H9 (cell line): ENCODE measurements at regions not wholly inside any gene's neighbourhood (a gene's known extent, or its start where the extent isn't known, plus 50 kb on each side); places are given as distances from the start of the nearest gene placed in this dataset.

Source experiments
- DNase-seq: peaks from one replicate; pipeline ENCODE4 v3.0.0-alpha.2; 2017
- H2AFZ ChIP-seq: one replicate; pipeline ENCODE4 v1.6.1; 2013; ENCODE audit warnings: mild to moderate bottlenecking, low read length, control low read depth, moderate library complexity
- H2AK5ac ChIP-seq: 2 replicates; pipeline ENCODE4 v1.6.1; 2013; ENCODE audit warnings: low read length, control low read depth, mixed read lengths; ENCODE audit not compliant: insufficient read length
- H2BK120ac ChIP-seq: one replicate; pipeline ENCODE4 v1.6.1; 2013; ENCODE audit warnings: low read depth, mild to moderate bottlenecking, low read length, control low read depth, inconsistent platforms; ENCODE audit not compliant: poor library complexity, severe bottlenecking
- H2BK12ac ChIP-seq: 2 replicates; pipeline ENCODE4 v1.6.1; 2013; ENCODE audit warnings: low read length, control low read depth, mixed read lengths, low read depth; ENCODE audit not compliant: insufficient read length
- H2BK15ac ChIP-seq: 2 replicates; pipeline ENCODE4 v1.6.1; 2013; ENCODE audit warnings: low read depth, low read length, control low read depth
- H2BK20ac ChIP-seq: one replicate; pipeline ENCODE4 v1.6.1; 2013; ENCODE audit warnings: low read depth, mild to moderate bottlenecking, low read length, control low read depth, inconsistent platforms; ENCODE audit not compliant: poor library complexity, severe bottlenecking
- H2BK5ac ChIP-seq: 2 replicates; pipeline ENCODE4 v1.6.1; 2013; ENCODE audit warnings: low read length, control low read depth, mixed read lengths; ENCODE audit not compliant: insufficient read length
- H3K14ac ChIP-seq: 2 replicates; pipeline ENCODE4 v1.6.1; 2013; ENCODE audit warnings: low read length, control low read depth; ENCODE audit not compliant: insufficient read depth
- H3K18ac ChIP-seq: 2 replicates; pipeline ENCODE4 v1.6.1; 2013; ENCODE audit warnings: low read depth, mild to moderate bottlenecking, mixed read lengths, low read length, control low read depth; ENCODE audit not compliant: insufficient read length
- H3K23ac ChIP-seq: 2 replicates; pipeline ENCODE4 v1.6.1; 2013; ENCODE audit warnings: low read length, control low read depth, mixed read lengths, low read depth; ENCODE audit not compliant: insufficient read length
- H3K23me2 ChIP-seq: 2 replicates; pipeline ENCODE4 v1.6.1; 2013; ENCODE audit warnings: low read depth, mild to moderate bottlenecking, mixed read lengths, low read length, control low read depth; ENCODE audit not compliant: insufficient read length, poor library complexity, severe bottlenecking
- H3K27ac ChIP-seq: 2 replicates; pipeline ENCODE4 v1.5.1; 2013; ENCODE audit warnings: low read length, control low read depth, mixed read lengths, low read depth; ENCODE audit not compliant: insufficient read length
- H3K27me3 ChIP-seq: 2 replicates; pipeline ENCODE4 v1.6.1; 2013; ENCODE audit warnings: low read length, control low read depth, inconsistent platforms; ENCODE audit not compliant: insufficient read depth
- H3K4ac ChIP-seq: 2 replicates; pipeline ENCODE4 v1.6.1; 2013; ENCODE audit warnings: low read depth, mild to moderate bottlenecking, control low read depth, inconsistent platforms, low read length, moderate library complexity
- H3K4me1 ChIP-seq: 2 replicates; pipeline ENCODE4 v1.6.1; 2013; ENCODE audit warnings: low read length, control low read depth, inconsistent platforms; ENCODE audit not compliant: insufficient read depth
- H3K4me2 ChIP-seq: 2 replicates; pipeline ENCODE4 v1.6.1; 2013; ENCODE audit warnings: low read length, control low read depth, mixed read lengths; ENCODE audit not compliant: insufficient read length, insufficient read depth
- H3K56ac ChIP-seq: 2 replicates; pipeline ENCODE4 v1.6.1; 2013; ENCODE audit warnings: low read depth, mild to moderate bottlenecking, mixed read lengths, low read length, control low read depth; ENCODE audit not compliant: insufficient read length
- H3K79me1 ChIP-seq: 2 replicates; pipeline ENCODE4 v1.6.1; 2013; ENCODE audit warnings: low read depth, mild to moderate bottlenecking, moderate library complexity, low read length, control low read depth, inconsistent platforms; ENCODE audit not compliant: insufficient read depth, poor library complexity, severe bottlenecking
- H3K79me2 ChIP-seq: 2 replicates; pipeline ENCODE4 v1.6.1; 2013; ENCODE audit warnings: low read length, control low read depth, inconsistent platforms; ENCODE audit not compliant: insufficient read depth
- H3K9ac ChIP-seq: 2 replicates; pipeline ENCODE4 v1.6.1; 2013; ENCODE audit warnings: low read length, control low read depth, mixed read lengths; ENCODE audit not compliant: insufficient read length; ENCODE audit errors: extremely low read depth
- H3K9me3 ChIP-seq: one replicate; pipeline ENCODE4 v1.6.1; 2013; ENCODE audit warnings: low read depth, low read length, inconsistent platforms; ENCODE audit not compliant: control insufficient read depth
- H3T11ph ChIP-seq: one replicate; pipeline ENCODE4 v1.6.1; 2013; ENCODE audit warnings: mild to moderate bottlenecking, low read length, control low read depth, inconsistent platforms
- H4K20me1 ChIP-seq: one replicate; pipeline ENCODE4 v1.6.1; 2013; ENCODE audit not compliant: control insufficient read depth, insufficient read length, insufficient read depth
- H4K5ac ChIP-seq: 2 replicates; pipeline ENCODE4 v1.6.1; 2013; ENCODE audit warnings: low read depth, mild to moderate bottlenecking, mixed read lengths, low read length, control low read depth; ENCODE audit not compliant: insufficient read length
- H4K8ac ChIP-seq: replicated peaks from 2 replicates; pipeline ENCODE4 v1.6.1; 2013; ENCODE audit warnings: low read length, control low read depth, mixed read lengths, low read depth; ENCODE audit not compliant: insufficient read length
- H4K91ac ChIP-seq: 2 replicates; pipeline ENCODE4 v1.6.1; 2013; ENCODE audit warnings: low read depth, mild to moderate bottlenecking, moderate library complexity, mixed read lengths, low read length, control low read depth; ENCODE audit not compliant: insufficient read length
- H3K27ac Mint-ChIP-seq, 3 experiments: 2 replicates in 2 of 3; 3 replicates in 1 of 3; pipeline ENCODE4 v1.8.0; 2020 to 2021; ENCODE audit warnings: mixed read lengths in 3 of 3, mild to moderate bottlenecking in 1 of 3, moderate library complexity in 1 of 3
- H3K27me3 Mint-ChIP-seq: 2 replicates; pipeline ENCODE4 v1.8.0; 2021; ENCODE audit warnings: low read depth, mild to moderate bottlenecking, moderate library complexity, mixed read lengths
- H3K36me3 Mint-ChIP-seq, 3 experiments: 2 replicates in 2 of 3; 3 replicates in 1 of 3; pipeline ENCODE4 v1.8.0; 2020 to 2021; ENCODE audit warnings: low read depth in 3 of 3, mixed read lengths in 3 of 3; ENCODE audit not compliant: insufficient read depth in 1 of 3
- H3K4me1 Mint-ChIP-seq, 2 experiments: 2 replicates each; pipeline ENCODE4 v1.8.0; 2020; ENCODE audit warnings: mixed read lengths in 2 of 2
- H3K4me3 Mint-ChIP-seq, 2 experiments: 2 replicates in 1 of 2; 3 replicates in 1 of 2; pipeline ENCODE4 v1.8.0; 2020 to 2021; ENCODE audit warnings: mild to moderate bottlenecking in 2 of 2, mixed read lengths in 2 of 2, moderate library complexity in 1 of 2
- H3K9me3 Mint-ChIP-seq, 2 experiments: 2 replicates in 1 of 2; 3 replicates in 1 of 2; pipeline ENCODE4 v1.8.0; 2020; ENCODE audit warnings: mild to moderate bottlenecking in 2 of 2, mixed read lengths in 2 of 2, moderate library complexity in 1 of 2
- CTCF ChIP-seq: fragments of 200-600 bp; sonication (generic); conservative IDR thresholded peaks from 3 replicates; pipeline ENCODE4 v1.8.0; 2021; ENCODE audit warnings: antibody characterized with exemption, mild to moderate bottlenecking
- WGBS: extraction: QIAGEN DNeasy Blood & Tissue Kit; methylation state at CpG from one replicate; pipeline ENCODE4 v1.1.7; 2013; ENCODE audit warnings: missing lambda C conversion rate, low lambda C conversion rate, mixed read lengths; ENCODE audit not compliant: insufficient read length; ENCODE audit errors: extremely low coverage; 5-methylcytosine and 5-hydroxymethylcytosine counted together

GRCh38 chr2:83478037-83478436, 981.0 kb downstream of the SUCLG1 start:
- no peak overlapping the region for H3K56ac ChIP-seq
- no peak for TF ChIP-seq CTCF
- H3K9me3 ChIP-seq = no peaks in the 10 kb centered on the region
- no peak overlapping the region for H4K91ac ChIP-seq
- Mint-ChIP-seq H3K27ac (no peak overlapping the region), H3K27me3 (no peaks in the 10 kb centered on the region), H3K9me3 (no peaks in the 10 kb centered on the region), H3K4me3 (no peak overlapping the region), H3K4me1 (peaks cover 0 to 2% of the 10 kb centered on the region in 2 experiments; a peak in 1 of 4 replicates), H3K36me3 (no peaks in the 10 kb centered on the region)
- H2AFZ ChIP-seq = no peak overlapping the region
- no peak overlapping the region for H2BK20ac ChIP-seq
- H3K23ac ChIP-seq = no peak overlapping the region
- no peak overlapping the region for H3K4ac ChIP-seq
- no peaks in the 10 kb centered on the region for H3K27me3 ChIP-seq
- no peak overlapping the region for H4K5ac ChIP-seq
- WGBS = no CpG with 5 or more reads among the region's 4 CpGs
- no peak overlapping the region for H2BK12ac ChIP-seq
- DNase-seq = no peak
- no peak overlapping the region for H2BK120ac ChIP-seq
- no peak overlapping the region for H3K27ac ChIP-seq
- H3K18ac ChIP-seq = no peak overlapping the region
- no peak overlapping the region for H3K9ac ChIP-seq
- no peak overlapping the region for H2AK5ac ChIP-seq
- H2BK15ac ChIP-seq = no peak overlapping the region
- H3K14ac ChIP-seq = no peak overlapping the region
- no peak overlapping the region for H4K8ac ChIP-seq
- no peak overlapping the region for H3K4me2 ChIP-seq
- H2BK5ac ChIP-seq = no peak overlapping the region
- no peak overlapping the region for H3T11ph ChIP-seq
- no peaks in the 10 kb centered on the region for H3K79me2 ChIP-seq
- no peaks in the 10 kb centered on the region for H3K23me2 ChIP-seq
- H4K20me1 ChIP-seq = no peaks in the 10 kb centered on the region
- H3K4me1 ChIP-seq = no peaks in the 10 kb centered on the region
- no peaks in the 10 kb centered on the region for H3K79me1 ChIP-seq
